SH-SY5Y (cell line): ENCODE measurements at regions not wholly inside any gene's neighbourhood (a gene's known extent, or its start where the extent isn't known, plus 50 kb on each side); places are given as distances from the start of the nearest gene placed in this dataset.

Experiments
- GATA2 ChIP-seq: IDR thresholded peaks from 2 replicates; pipeline ENCODE4 v1.6.1; 2011; ENCODE audit warnings: mild to moderate bottlenecking, low read depth, low read length
- GATA3 ChIP-seq: IDR thresholded peaks from 2 replicates; pipeline ENCODE4 v1.6.1; 2011; ENCODE audit warnings: low read depth, mild to moderate bottlenecking, low read length, moderate library complexity

DNA sequence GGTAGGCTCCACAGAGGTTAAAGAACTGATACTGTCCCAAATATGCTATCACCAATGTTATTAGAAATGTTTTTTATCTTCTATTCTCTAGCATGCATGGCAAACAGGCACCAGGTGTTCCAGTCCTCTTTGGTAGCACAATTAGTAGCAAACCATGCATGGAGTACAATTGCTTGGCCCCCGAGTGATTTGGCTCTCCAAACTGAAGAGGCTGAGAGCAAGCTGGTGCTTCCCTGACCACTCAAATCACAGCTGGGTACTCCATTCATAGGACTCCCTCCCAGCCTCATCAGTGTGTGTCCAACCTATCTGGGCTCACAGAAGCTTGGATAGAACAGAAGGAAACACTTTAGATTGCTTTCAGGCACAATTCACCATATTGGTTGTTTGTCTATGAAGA lies 93.4 kb downstream of the DIO2 start:
- TF ChIP-seq GATA2 = no peak
- TF ChIP-seq GATA3 = no peak
